ENCODE measurements at regions not wholly inside any gene's neighbourhood (a gene's known extent, or its start where the extent isn't known, plus 50 kb on each side); places are given as distances from the start of the nearest gene placed in this dataset.

DNA sequence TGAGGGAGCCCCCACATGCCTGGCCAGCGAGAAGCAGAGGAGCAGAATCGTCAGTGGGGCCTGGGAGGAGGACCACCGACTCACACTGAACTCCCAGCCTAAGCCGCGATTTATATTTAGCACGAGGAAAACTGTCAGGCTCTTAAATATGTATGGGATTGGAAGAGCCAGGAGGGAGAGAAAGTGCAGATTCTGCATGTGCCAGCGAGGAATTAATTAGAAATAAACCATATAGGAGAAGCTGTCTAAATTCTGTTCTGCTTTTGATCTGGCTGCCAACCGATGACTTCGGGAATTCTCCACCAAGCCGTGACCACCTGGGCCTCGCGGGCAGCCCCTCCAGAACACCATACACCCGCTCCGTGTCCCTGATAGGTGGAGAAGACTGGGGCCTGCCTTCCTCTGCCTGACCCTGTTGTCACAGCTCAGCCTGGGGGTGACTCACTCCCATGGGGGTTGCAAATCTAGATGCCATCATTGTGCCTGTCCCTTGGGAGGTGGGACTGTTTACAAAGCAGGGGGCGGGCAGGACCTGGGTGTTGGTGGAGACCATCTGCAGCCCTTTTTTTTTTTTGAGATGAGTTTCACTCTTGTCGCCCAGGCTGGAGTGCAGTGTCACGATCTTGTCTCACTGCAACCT lies 91.1 kb upstream of the PMEPA1 start:
- no peak for TF ChIP-seq POLR2AphosphoS5 (IDR thresholded peaks at IDR 0.05; ENCODE audit: low read depth, low read length)
- TF ChIP-seq BCL11A (IDR thresholded peaks at IDR 0.05; ENCODE audit: low read depth in 2 of 2, low read length in 2 of 2): no peak
- no peak for TF ChIP-seq SUZ12 (IDR thresholded peaks at IDR 0.05; ENCODE audit: low read length)
- TF ChIP-seq, protein P1, sequence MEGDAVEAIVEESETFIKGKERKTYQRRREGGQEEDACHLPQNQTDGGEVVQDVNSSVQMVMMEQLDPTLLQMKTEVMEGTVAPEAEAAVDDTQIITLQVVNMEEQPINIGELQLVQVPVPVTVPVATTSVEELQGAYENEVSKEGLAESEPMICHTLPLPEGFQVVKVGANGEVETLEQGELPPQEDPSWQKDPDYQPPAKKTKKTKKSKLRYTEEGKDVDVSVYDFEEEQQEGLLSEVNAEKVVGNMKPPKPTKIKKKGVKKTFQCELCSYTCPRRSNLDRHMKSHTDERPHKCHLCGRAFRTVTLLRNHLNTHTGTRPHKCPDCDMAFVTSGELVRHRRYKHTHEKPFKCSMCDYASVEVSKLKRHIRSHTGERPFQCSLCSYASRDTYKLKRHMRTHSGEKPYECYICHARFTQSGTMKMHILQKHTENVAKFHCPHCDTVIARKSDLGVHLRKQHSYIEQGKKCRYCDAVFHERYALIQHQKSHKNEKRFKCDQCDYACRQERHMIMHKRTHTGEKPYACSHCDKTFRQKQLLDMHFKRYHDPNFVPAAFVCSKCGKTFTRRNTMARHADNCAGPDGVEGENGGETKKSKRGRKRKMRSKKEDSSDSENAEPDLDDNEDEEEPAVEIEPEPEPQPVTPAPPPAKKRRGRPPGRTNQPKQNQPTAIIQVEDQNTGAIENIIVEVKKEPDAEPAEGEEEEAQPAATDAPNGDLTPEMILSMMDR (IDR thresholded peaks at IDR 0.05; ENCODE audit: control extremely low read depth in 1 of 3, insufficient read depth in 1 of 3, low read depth in 1 of 3, low read length in 3 of 3): no peak
- no peak for TF ChIP-seq CBX5 (IDR thresholded peaks at IDR 0.05; ENCODE audit: low read depth, low read length)
- TF ChIP-seq POLR2A (IDR thresholded peaks at IDR 0.05; ENCODE audit: control extremely low read depth in 1 of 2, low read depth in 2 of 2, low read length in 2 of 2): no peak
- no peak for TF ChIP-seq YY1 (IDR thresholded peaks at IDR 0.05; ENCODE audit: low read depth, low read length)
- TF ChIP-seq RNF2 (IDR thresholded peaks at IDR 0.05; ENCODE audit: borderline replicate concordance, low read depth, low read length, missing control alignments, poor library complexity, severe bottlenecking): no peak
- no peak for TF ChIP-seq CEBPB (IDR thresholded peaks at IDR 0.05; ENCODE audit: low read depth, low read length)
- no peak for TF ChIP-seq EZH2 (IDR thresholded peaks at IDR 0.05; ENCODE audit: low read depth, low read length, severe bottlenecking)
- TF ChIP-seq KDM1A (IDR thresholded peaks at IDR 0.05; ENCODE audit: borderline replicate concordance, low read length): no peak
- TF ChIP-seq RXRA (IDR thresholded peaks at IDR 0.05; ENCODE audit: insufficient read depth, low read depth, low read length): no peak

All from H1 (cell line).